ENCODE measurements at regions not wholly inside any gene's neighbourhood (a gene's known extent, or its start where the extent isn't known, plus 50 kb on each side); places are given as distances from the start of the nearest gene placed in this dataset.

- no peak overlapping the region for H3K27ac ChIP-seq
- H3K9me3 ChIP-seq (ENCODE audit: low read depth, low read length), result no peaks in the 10 kb centered on the region
- no peaks in the 10 kb centered on the region for H3K36me3 ChIP-seq (ENCODE audit: insufficient read depth, low read length)
- H3K9ac ChIP-seq (ENCODE audit: insufficient read length), result no peak overlapping the region
- TF ChIP-seq POLR2AphosphoS5 (IDR thresholded peaks at IDR 0.05; ENCODE audit: borderline replicate concordance, low read depth, low read length) (no peak), FOXP2 (optimal IDR thresholded peaks at IDR 0.05; ENCODE audit: control extremely low read depth, extremely low read length, insufficient read depth) (no peak), EZH2 (IDR thresholded peaks at IDR 0.05) (no peak)
- DNase-seq (ENCODE audit: low read depth, low spot score), result no peak
- no peak overlapping the region for H3K4me3 ChIP-seq
Measured at GRCh38 chr13:86725105-86725504, 925.9 kb upstream of the SLITRK6 start.

GRCh38 chr13:86729206-86729605 lies 930.0 kb upstream of the SLITRK6 start:
- peak; percentile 22 for DNase-seq (ENCODE audit: low read depth, low spot score)

GRCh38 chr13:86731987-86732386 lies 932.8 kb upstream of the SLITRK6 start:
- Histone ChIP-seq H3K27ac (no peak overlapping the region), H3K9me3 (ENCODE audit: low read depth, low read length) (no peaks in the 10 kb centered on the region), H3K4me3 (no peak overlapping the region), H3K9ac (ENCODE audit: insufficient read length) (no peak overlapping the region), H3K36me3 (ENCODE audit: insufficient read depth, low read length) (no peaks in the 10 kb centered on the region)
- no peak for TF ChIP-seq FOXP2 (optimal IDR thresholded peaks at IDR 0.05; ENCODE audit: control extremely low read depth, extremely low read length, insufficient read depth)
- TF ChIP-seq EZH2 (IDR thresholded peaks at IDR 0.05), result no peak
- no peak for TF ChIP-seq POLR2AphosphoS5 (IDR thresholded peaks at IDR 0.05; ENCODE audit: borderline replicate concordance, low read depth, low read length)
- DNase-seq (ENCODE audit: low read depth, low spot score), result no peak

More at GRCh38 chr13:86729206-86729605, 930.0 kb upstream of the SLITRK6 start:
- Histone ChIP-seq H3K4me3 (peak overlapping the region; percentile 61), H3K27ac (peak overlapping the region; percentile 64), H3K36me3 (ENCODE audit: insufficient read depth, low read length) (no peaks in the 10 kb centered on the region), H3K9me3 (ENCODE audit: low read depth, low read length) (no peaks in the 10 kb centered on the region), H3K9ac (ENCODE audit: insufficient read length) (peak overlapping the region; percentile 39)
- TF ChIP-seq FOXP2 (optimal IDR thresholded peaks at IDR 0.05; ENCODE audit: control extremely low read depth, extremely low read length, insufficient read depth) (no peak), POLR2AphosphoS5 (IDR thresholded peaks at IDR 0.05; ENCODE audit: borderline replicate concordance, low read depth, low read length) (no peak), EZH2 (IDR thresholded peaks at IDR 0.05) (no peak)

GRCh38 chr13:86737334-86737932 lies 933.7 kb upstream of the SLITRK5 start:
- TF ChIP-seq EZH2 (IDR thresholded peaks at IDR 0.05) (no peak), POLR2AphosphoS5 (IDR thresholded peaks at IDR 0.05; ENCODE audit: borderline replicate concordance, low read depth, low read length) (no peak), FOXP2 (optimal IDR thresholded peaks at IDR 0.05; ENCODE audit: control extremely low read depth, extremely low read length, insufficient read depth) (no peak)
- DNase-seq (ENCODE audit: low read depth, low spot score), result no peak
- H3K27ac ChIP-seq, result no peak overlapping the region

GRCh38 chr13:86741762-86742285 lies 929.3 kb upstream of the SLITRK5 start:
- Histone ChIP-seq H3K36me3 (ENCODE audit: insufficient read depth, low read length) (no peaks in the 10 kb centered on the region), H3K27ac (no peak overlapping the region), H3K9me3 (ENCODE audit: low read depth, low read length) (no peaks in the 10 kb centered on the region), H3K9ac (ENCODE audit: insufficient read length) (no peak overlapping the region), H3K4me3 (no peak overlapping the region)
- DNase-seq (ENCODE audit: low read depth, low spot score), result no peak
- no peak for TF ChIP-seq EZH2 (IDR thresholded peaks at IDR 0.05)
- no peak for TF ChIP-seq POLR2AphosphoS5 (IDR thresholded peaks at IDR 0.05; ENCODE audit: borderline replicate concordance, low read depth, low read length)
- TF ChIP-seq FOXP2 (optimal IDR thresholded peaks at IDR 0.05; ENCODE audit: control extremely low read depth, extremely low read length, insufficient read depth), result no peak

More at GRCh38 chr13:86737334-86737932, 933.7 kb upstream of the SLITRK5 start:
- Histone ChIP-seq H3K4me3 (no peak overlapping the region), H3K9ac (ENCODE audit: insufficient read length) (no peak overlapping the region), H3K36me3 (ENCODE audit: insufficient read depth, low read length) (no peaks in the 10 kb centered on the region), H3K9me3 (ENCODE audit: low read depth, low read length) (no peaks in the 10 kb centered on the region)

GRCh38 chr13:86757236-86757978 lies 913.8 kb upstream of the SLITRK5 start:
- no peak overlapping the region for H3K27ac ChIP-seq
- H3K9ac ChIP-seq (ENCODE audit: insufficient read length), result no peak overlapping the region
- DNase-seq (ENCODE audit: low read depth, low spot score), result no peak
- no peaks in the 10 kb centered on the region for H3K9me3 ChIP-seq (ENCODE audit: low read depth, low read length)
- H3K36me3 ChIP-seq (ENCODE audit: insufficient read depth, low read length), result no peaks in the 10 kb centered on the region
- no peak overlapping the region for H3K4me3 ChIP-seq
- no peak for TF ChIP-seq EZH2 (IDR thresholded peaks at IDR 0.05)
- no peak for TF ChIP-seq POLR2AphosphoS5 (IDR thresholded peaks at IDR 0.05; ENCODE audit: borderline replicate concordance, low read depth, low read length)
- no peak for TF ChIP-seq FOXP2 (optimal IDR thresholded peaks at IDR 0.05; ENCODE audit: control extremely low read depth, extremely low read length, insufficient read depth)

GRCh38 chr13:86758116-86758515 lies 913.1 kb upstream of the SLITRK5 start:
- H3K27ac ChIP-seq, result no peak overlapping the region
- H3K36me3 ChIP-seq (ENCODE audit: insufficient read depth, low read length), result no peaks in the 10 kb centered on the region
- DNase-seq (ENCODE audit: low read depth, low spot score), result no peak
- no peak overlapping the region for H3K4me3 ChIP-seq
- no peak for TF ChIP-seq FOXP2 (optimal IDR thresholded peaks at IDR 0.05; ENCODE audit: control extremely low read depth, extremely low read length, insufficient read depth)
- TF ChIP-seq POLR2AphosphoS5 (IDR thresholded peaks at IDR 0.05; ENCODE audit: borderline replicate concordance, low read depth, low read length), result no peak
- TF ChIP-seq EZH2 (IDR thresholded peaks at IDR 0.05), result no peak
- H3K9me3 ChIP-seq (ENCODE audit: low read depth, low read length), result no peaks in the 10 kb centered on the region
- no peak overlapping the region for H3K9ac ChIP-seq (ENCODE audit: insufficient read length)

GRCh38 chr13:86760620-86761019 lies 910.6 kb upstream of the SLITRK5 start:
- no peak for TF ChIP-seq EZH2 (IDR thresholded peaks at IDR 0.05)
- no peak for TF ChIP-seq FOXP2 (optimal IDR thresholded peaks at IDR 0.05; ENCODE audit: control extremely low read depth, extremely low read length, insufficient read depth)
- TF ChIP-seq POLR2AphosphoS5 (IDR thresholded peaks at IDR 0.05; ENCODE audit: borderline replicate concordance, low read depth, low read length), result no peak
- no peak overlapping the region for H3K4me3 ChIP-seq
- H3K27ac ChIP-seq, result no peak overlapping the region
- DNase-seq (ENCODE audit: low read depth, low spot score), result no peak
- no peaks in the 10 kb centered on the region for H3K36me3 ChIP-seq (ENCODE audit: insufficient read depth, low read length)
- H3K9ac ChIP-seq (ENCODE audit: insufficient read length), result no peak overlapping the region
- H3K9me3 ChIP-seq (ENCODE audit: low read depth, low read length), result no peaks in the 10 kb centered on the region

All from SK-N-MC (cell line).